NCI-H146 treated with DMSO at 0.1 percent for 48 hours (cell line): ENCODE measurements at regions not wholly inside any gene's neighbourhood (a gene's known extent, or its start where the extent isn't known, plus 50 kb on each side); places are given as distances from the start of the nearest gene placed in this dataset.
"Not testable (repeated sequence)": the region's sequence is repeated elsewhere in the genome, so short reads cannot be mapped to it uniquely, and the experiment has no call there.

Experiments
- DNase-seq: peaks from one replicate; lab custom pipeline; 2025; ENCODE audit not compliant: unreplicated experiment; lab: John Stamatoyannopoulos, UW

DNA sequence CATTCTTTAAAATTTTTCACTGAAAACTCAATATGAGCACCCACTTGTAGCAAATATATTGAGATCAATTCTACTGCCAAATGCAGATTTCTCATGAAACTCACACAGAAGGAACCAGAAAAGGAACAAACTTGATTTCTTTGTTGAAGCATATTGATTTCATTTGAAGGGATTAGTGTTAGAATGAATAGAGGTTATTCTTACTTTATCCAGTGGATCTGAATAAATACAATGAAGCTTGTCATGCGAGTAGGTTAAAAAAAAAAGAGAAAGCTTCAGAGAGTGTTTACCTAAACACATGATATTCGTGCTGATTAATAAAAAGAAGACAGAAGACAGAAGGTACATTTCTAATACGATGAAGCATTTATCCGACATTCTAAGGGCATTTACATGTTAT lies 226.7 kb upstream of the ZSWIM2 start:
- no peak for DNase-seq

DNA sequence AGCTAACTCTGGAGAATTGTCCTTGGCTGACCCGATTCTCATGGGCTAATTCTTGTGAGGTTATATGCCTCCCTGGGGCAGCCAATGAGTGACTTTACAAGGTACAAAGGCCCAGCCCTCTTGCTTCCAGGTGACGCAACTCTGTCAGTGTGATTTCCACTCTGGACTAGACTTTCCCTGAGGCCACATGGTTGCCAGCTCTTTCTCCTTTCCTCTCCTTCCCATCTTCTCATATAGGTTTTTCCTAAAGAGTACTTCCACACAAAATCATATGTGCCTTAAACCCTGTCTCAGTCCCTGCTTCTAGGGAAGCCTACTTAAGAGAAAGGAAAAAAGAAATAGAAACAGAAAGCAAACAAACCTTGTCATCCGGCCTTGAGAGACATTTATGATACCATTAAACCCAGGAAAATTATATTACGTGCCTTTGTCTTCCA lies 226.2 kb upstream of the ZSWIM2 start:
- no peak for DNase-seq

DNA sequence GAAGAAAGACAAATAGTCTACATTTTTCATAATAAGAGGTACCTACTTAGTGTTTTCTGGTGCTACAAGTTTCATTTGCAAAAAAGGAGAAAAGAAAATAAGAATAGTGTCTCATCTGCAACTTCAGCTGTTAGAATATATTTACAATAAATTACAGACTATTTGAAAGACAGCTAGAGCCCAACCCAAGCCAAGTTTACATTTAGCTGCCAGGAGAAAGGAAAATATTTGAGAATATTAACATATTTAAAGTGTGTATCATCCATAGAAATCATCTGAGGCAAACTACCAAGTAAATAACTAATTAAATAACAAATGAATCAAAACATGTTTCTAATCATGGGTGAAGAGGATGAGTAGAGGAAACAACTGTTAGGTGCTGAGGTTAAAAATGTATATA lies 209.2 kb upstream of the ZSWIM2 start:
- no peak for DNase-seq

DNA sequence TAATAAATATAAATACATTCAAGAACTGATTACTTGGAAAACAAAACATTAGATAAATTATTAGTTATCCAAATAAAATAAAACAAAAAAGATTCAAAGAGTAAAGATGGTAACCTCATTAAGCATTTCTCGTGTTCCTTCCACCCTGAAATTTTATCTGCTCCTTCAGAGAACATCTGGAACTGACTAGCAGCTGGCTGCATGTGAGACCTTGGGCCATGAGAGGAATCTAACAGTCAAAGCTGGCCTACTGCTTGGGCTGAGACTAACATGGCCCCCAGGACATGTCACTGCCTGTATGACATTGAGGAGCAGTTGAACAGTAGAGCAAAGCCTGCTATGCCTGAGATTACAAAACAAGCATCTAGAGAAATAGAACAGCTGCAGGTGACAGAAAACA lies 208.5 kb upstream of the ZSWIM2 start:
- DNase-seq, result no peak

DNA sequence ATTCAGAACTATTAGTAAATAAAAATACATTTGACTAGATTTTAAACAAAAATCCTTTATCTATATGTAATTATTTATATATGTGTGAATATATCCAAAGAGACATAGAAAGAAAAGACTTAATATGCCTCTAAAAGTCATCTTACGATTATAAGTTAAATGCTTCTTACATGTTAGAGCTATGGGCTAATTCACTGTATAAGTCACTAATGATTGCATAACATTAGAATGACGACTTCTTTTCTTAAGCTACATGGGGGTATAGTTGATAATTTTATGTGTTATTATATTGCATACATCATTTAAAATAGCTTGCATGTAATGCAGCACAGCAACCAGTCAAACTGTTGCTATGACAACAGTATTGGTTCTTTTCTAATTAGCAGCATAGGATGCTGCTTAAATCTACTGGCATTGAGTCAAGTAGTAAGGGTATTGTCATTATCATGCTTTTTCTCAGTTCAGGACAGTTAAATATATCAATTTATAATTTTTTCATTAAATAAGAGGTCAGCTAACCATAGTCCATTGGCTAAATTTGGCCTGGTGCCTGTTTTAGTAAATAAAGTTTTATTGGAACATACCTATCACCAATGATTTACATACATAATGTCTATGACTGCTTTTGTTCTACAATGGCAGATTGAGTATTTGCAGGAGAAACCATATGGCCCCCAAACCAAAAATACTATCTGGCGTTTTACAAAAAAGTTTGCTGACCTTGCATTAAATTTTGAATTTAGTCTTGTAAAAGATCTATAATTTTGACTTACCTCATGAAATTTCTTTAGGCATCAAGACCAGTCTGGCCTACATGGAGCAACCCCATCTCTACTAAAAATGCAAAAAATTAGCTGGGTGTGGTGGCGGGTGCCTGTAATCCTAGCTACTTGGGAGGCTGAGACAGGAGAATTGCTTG lies 207.7 kb upstream of the ZSWIM2 start:
- DNase-seq, result no peak

DNA sequence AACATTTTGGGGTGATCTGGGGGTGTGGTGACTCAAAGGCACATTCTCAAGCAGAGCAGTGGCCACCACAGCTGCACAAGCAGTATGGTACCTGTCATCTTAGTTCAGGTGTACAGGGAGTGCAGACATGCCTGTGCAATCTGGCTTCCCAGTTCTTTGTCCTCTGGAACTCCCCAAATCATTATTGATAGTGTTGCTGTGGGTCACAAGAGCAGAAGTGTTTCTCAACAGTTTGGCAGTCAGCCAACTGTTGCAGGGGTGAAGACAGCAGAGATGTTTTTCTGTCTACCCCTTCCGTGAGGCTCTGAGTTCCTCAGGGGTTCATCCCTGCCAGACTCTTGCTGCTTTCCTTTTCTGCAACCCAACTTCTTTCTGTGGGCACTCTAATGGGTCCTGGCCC lies 206.5 kb upstream of the ZSWIM2 start:
- no peak for DNase-seq

DNA sequence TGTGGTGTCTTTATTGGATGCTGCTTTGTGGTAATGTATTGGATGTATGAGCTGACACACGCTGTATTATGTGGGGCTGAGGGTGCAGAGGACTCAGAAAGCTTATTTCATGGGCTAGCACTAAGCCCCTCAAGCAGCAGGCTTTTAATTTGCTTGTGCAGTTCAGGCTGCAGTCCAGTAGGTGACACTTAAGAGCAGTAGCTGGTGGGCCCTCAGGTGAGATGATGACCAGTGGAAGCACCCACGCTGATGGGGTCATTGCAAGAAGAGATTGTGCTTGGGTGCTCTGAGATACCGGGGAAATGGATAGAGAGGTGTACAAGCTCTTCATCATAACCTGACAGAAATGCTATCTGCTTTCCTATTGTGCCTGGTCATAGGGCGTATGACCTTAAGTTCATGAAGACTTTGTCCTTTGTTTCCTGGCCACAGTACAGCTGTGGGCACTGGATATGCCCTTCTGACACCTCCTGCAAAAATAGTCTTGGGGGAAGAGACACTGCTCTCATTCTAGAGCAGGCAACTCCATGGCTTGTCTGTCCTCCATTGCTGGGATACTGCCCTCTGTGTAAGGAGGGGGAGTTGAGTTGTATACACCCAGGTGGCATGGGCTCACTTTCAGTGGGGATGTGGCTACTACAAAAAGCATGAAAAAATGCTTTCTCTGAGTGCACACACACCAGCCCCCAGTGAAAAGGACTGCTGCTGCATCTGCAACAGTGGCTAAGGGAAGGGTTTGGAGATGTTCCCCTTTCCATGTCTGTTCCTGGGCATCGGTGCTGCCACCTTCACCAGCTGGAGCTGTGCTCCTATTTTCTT lies 205.7 kb upstream of the ZSWIM2 start:
- DNase-seq, result no peak

DNA sequence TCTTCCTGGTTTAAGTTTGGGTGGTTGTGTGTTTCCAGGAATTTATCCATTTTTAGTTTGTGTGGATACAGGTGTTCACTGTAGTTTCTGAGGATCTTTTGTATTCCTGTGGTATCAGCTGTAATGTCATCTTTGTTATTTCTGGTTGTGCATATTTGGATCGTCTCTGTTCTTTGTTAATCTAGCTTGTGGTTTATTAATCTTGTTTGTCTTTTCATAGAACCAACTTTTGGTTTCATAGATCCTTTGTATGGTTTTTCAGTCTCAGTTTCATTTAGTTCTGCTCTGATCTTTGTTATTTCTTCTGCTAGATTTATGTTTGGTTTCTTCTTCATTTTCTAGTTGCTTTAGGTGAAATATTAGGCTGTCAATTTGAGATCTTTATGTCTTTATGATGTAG lies 202.4 kb upstream of the ZSWIM2 start:
- no peak for DNase-seq

DNA sequence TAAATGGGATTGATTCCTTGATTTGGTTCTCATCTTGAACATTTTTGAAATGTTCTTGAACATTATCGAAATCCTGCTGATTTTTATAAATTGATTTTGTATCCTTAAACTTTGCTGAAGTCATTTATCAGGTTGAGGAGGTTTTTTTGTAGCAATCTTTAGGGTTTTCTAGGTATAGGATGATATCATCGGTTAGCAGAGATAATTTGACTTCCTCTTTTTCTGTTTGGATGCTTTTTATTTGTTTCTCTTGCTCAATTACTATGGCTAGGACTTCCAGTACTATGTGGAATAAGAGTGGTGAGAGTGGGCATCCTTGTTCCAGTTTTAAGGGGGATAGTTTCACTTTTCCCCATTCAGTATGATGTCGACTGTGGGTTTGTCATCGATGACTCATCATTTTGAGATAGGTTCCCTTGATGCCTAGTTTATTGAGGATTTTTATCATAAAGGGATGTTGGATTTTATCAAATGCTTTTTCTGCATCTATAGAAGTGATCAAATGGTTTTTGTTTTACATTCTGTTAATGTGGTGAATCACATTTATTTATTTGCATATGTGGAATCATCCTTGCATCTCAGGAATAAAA lies 201.5 kb upstream of the ZSWIM2 start:
- no peak for DNase-seq

DNA sequence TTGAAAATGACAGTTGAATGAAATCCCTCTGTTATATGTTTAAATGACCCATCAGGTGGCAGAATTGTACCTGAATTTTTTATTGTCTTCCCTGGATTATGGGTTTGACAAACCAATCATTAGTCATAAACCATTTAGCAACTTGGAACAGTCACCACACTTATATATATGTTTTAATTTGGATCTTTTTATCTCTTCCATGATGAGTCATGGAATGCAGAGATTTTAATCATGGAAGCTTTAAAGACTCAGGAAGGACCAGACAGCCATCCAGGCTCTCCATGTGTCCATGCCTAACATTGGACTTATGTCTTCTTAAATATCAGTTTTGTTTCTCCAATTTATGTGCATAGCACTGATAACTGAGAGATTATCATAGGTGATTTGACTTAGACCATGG lies 188.3 kb upstream of the ZSWIM2 start:
- DNase-seq, result no peak

DNA sequence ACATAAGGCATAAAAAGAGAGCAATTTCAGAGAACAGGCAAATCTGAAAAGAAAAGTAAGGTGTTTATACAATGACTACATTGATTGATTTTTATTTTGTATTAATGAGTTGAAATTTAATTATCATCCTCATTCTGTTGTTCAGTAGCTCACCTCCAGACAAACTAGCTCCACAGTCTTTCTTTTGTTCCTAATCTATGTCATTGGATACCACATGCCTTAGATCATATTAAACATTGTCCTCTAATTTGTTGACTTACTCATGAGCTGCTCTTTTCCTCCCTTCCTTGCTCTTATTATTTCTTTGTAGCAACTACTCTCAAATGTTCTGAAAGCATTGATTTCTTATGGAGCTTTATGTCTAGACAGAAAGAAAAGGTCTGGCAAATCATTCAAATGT lies 185.5 kb upstream of the ZSWIM2 start:
- peak; percentile 27 for DNase-seq

DNA sequence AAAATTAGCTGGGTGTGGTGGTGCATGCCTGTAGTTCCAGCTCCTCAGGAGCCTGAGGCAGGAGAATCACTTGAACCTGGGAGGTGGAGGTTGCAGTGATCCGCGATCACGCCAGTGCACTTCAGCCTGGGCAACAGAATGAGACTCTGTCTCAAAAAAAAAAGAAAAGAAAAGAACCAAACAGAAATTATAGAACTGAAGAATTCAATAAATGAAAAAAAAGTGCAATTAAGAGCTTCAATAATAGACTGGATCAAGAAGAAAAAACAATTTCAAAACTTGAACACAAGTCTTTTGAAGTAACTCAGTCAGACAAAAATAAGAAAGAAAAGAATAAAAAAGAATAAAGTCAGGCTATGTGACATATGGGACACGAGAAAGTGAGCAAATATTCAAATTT lies 175.8 kb upstream of the ZSWIM2 start:
- DNase-seq, result no peak

DNA sequence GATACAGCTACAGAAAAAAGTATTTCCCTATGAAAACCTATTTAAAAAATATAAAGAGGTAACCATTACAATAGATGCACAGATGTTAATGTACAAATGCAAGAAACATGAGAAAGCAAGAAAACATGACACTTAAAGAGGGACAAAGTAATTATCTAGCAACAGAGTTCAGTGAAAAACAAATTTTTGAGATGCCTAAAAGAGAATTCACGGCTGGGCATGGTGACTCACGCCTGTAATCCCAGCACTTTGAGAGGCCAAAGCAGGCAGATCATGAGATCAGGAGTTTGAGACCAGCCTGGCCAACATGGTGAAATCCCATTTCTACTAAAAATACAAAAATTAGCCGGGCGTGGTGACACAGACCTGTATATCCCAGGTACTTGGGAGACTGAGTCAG lies 175.0 kb upstream of the ZSWIM2 start:
- not testable (repeated sequence) for DNase-seq

DNA sequence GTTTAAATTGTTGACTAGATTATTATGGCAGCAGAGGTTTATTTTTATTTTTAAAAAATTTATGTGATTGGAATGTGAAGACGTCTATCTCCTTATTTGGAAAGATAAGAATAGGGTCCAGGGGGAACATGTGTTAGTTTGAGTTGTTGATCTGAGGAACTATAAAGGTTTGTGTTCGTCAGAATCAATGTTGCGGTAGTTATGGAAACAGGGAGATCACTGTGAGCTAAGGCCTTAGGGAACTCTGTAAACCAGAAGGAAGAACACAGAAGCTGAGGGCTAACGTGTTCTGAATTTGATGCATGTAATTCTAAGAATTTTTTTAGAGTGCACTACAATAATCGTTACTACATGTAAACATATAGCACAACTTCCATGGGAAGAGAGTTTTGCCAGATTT lies 168.5 kb upstream of the ZSWIM2 start:
- no peak for DNase-seq

DNA sequence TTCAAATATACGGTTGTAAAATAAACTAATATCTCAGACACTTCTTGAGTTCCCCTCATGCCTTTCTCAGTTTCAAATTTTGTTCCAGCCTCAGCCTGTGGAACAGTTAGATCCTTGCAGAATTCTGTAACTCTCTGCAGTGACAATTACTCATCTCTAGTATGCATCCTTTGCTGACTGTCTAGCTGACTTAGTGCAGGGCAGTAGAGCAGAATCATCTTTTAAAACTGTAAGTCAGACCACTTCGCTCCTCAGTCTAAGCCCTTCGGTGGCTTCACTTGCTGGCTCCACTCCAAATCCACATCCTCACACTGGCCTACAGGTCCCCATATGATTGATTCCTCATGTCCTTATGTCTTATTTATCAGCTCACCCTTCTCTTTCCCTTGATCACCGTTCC lies 164.1 kb upstream of the ZSWIM2 start:
- DNase-seq, result no peak

DNA sequence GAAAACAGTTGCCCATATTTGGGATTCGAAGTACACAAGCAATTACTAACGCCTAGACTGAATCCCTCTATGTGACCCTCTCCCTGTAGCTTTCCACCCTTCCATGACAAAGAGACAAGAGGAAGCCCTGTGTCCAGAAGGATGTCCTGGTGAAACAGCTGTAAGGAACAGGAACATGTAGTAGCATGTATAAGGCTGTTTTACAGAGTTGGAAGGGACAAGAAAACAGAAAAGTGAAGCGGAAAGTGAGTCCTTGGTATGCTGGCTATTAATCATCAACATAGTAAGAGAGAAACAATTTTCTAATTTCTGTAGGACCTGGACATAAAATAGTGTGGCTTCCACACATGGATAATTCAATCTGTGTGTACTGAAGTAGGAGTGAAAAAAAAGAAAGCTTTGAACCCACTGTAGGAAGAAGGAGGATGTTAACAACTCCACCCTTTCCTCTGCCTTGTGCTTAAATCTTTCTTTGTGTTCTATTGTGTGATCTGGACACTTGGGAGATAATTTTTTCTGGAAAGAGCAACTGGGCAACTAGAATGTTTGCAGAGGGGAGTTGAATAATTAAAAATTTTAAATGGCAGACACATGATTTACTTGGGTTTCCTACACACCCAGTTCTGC lies 162.3 kb upstream of the ZSWIM2 start:
- DNase-seq, result no peak

DNA sequence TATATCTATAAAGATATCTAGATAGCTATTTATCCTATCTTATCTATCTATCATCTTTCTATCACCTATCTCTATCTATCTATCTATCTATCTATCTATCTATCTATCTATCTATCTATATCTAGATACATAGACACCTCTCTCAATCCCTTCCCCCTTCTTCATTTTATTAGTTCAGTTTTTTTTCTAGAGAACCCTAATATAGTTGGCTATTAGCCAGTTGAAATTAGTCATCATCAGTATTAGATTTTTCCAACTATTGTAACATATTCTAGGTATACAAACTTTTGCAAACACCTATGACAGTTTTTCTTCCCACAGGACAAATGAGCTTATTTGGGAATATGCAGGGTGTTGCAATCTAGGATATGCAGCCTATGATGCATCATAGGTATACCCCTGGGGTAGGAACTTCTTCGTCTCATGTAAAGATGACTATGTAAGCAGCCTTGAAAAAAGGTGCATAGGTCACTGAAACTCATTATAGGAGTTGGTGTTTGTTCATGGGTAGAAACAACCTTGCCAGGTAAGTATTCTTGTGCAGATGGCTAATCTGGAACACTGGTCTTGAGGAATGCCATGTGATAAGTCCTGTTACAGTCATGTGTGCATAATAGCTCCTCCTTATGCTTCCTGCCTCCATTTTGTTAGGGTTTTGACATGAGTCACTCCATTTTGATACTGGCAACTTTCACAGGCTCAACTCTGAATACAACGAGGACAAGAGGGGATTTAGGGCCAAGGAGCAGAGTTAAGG lies 160.7 kb upstream of the ZSWIM2 start:
- DNase-seq, result no peak

DNA sequence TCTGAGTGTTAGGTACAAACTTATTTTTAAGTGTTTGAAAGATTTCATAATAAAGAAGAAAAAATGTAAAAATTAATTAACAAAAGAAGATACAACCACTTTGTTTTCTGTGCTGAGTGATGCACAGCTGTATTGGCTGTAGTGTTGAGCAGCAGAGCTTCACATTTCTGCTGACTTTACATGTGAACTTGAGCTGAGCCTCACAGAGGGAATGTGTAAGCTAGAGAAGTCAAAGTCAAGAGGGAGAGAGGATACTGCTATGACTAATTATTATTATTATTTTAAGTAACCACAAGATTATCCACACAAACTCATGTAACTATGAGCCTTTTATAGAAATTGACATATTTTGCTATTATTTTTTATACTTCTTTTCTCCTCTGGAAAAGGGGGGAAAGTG lies 159.1 kb upstream of the ZSWIM2 start:
- DNase-seq, result no peak

DNA sequence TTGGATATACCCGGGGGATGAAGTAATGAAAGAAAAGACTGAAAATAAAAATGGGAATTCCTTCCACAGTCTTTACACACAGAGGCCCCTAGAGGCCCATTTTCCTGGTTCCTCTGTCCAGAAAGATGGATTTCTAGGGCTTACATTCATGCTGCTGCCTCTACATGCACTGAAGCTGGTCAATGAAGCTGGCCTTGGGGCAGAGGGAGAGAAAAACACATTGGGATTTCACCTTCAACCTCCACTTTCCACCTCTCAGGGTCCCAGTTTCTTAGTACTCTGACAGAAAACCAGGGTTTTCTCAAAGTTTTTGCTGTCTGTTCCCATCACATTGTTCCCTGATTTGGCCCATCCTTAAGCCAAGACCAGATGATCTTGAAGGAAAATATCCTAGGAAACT lies 154.6 kb upstream of the ZSWIM2 start:
- no peak for DNase-seq

DNA sequence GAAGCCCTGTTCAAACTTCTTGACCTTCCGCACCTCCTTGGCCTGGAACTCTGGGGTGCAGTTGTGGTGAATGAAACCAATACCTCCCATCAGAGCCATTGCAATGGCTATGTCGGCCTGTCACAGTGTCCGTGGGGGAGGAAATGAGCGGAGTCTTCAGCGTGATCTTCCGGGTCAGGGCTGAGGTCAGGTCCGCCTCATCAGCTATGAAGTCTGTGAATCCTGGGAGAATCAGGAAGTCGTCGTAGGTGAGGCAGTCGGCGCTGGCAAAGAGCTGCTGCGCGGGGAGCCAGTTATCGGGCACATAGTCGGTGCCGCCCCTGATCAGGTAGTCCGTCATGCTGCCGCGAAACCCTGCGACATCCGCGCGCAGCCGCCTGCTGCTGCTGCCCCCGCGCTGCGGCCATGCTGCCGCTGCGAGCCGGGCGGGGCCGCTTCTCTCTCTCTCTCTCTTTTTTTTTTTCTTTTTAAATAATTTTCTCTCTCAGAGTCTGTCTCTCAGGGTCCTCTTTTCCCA lies 154.1 kb upstream of the ZSWIM2 start:
- DNase-seq, result no peak
